PC-3 (cell line): ENCODE measurements at regions not wholly inside any gene's neighbourhood (a gene's known extent, or its start where the extent isn't known, plus 50 kb on each side); places are given as distances from the start of the nearest gene placed in this dataset.

Source experiments
- EZH2 ChIP-seq: fragments of 300-600 bp; sonication (generic); IDR thresholded peaks from one replicate; pipeline ENCODE4 v1.6.1; 2017; ENCODE audit warnings: antibody characterized with exemption, mild to moderate bottlenecking, low read length; ENCODE audit not compliant: unreplicated experiment
- EZH2phosphoT487 ChIP-seq: fragments of 300-600 bp; sonication (generic); IDR thresholded peaks from 2 replicates; pipeline ENCODE4 v1.6.1; 2018; ENCODE audit warnings: mild to moderate bottlenecking, antibody characterized with exemption, low read length, borderline replicate concordance
- TF ChIP-seq, protein P1 (sequence below): fragments of 300-600 bp; sonication (generic); conservative IDR thresholded peaks from 2 replicates; pipeline ENCODE4 v1.5.1; 2017; ENCODE audit warnings: antibody characterized with exemption, low read depth, mild to moderate bottlenecking, low read length

DNA sequence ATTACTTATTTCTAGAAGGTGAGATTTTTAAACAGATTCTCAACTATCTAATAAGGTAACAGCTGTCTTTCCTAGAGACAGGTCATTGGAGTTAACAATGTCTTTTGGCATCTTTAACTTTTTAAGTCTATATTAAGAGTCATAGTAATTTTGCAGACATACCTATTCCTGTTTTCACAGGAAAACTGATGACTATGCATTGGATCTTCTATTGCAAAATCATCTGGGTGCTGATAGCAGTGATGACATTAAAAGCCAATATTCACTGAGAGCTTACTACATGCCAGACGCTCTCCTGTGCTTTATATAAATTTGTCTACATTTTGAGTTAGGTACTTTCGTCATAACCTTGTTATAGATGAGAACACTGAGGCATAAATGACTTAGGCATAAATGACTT, 462.4 kb upstream of the MARCKS start:
- TF ChIP-seq, protein P1, sequence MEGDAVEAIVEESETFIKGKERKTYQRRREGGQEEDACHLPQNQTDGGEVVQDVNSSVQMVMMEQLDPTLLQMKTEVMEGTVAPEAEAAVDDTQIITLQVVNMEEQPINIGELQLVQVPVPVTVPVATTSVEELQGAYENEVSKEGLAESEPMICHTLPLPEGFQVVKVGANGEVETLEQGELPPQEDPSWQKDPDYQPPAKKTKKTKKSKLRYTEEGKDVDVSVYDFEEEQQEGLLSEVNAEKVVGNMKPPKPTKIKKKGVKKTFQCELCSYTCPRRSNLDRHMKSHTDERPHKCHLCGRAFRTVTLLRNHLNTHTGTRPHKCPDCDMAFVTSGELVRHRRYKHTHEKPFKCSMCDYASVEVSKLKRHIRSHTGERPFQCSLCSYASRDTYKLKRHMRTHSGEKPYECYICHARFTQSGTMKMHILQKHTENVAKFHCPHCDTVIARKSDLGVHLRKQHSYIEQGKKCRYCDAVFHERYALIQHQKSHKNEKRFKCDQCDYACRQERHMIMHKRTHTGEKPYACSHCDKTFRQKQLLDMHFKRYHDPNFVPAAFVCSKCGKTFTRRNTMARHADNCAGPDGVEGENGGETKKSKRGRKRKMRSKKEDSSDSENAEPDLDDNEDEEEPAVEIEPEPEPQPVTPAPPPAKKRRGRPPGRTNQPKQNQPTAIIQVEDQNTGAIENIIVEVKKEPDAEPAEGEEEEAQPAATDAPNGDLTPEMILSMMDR = no peak
- no peak for TF ChIP-seq EZH2
- no peak for TF ChIP-seq EZH2phosphoT487
